HFFc6 (cell line): ENCODE measurements at regions not wholly inside any gene's neighbourhood (a gene's known extent, or its start where the extent isn't known, plus 50 kb on each side); places are given as distances from the start of the nearest gene placed in this dataset.

ENCODE experiments used
- DNase-seq: peaks from one replicate; pipeline ENCODE4 v3.0.0-alpha.2; 2018
- H3K27ac Mint-ChIP-seq: 2 replicates; pipeline ENCODE4 v1.8.0; 2020; ENCODE audit warnings: mild to moderate bottlenecking, mixed read lengths
- H3K27me3 Mint-ChIP-seq: 2 replicates; pipeline ENCODE4 v1.8.0; 2021; ENCODE audit warnings: mild to moderate bottlenecking, moderate library complexity, mixed read lengths; ENCODE audit not compliant: insufficient read depth
- H3K36me3 Mint-ChIP-seq: 2 replicates; pipeline ENCODE4 v1.8.0; 2021; ENCODE audit warnings: low read depth, mixed read lengths
- H3K4me1 Mint-ChIP-seq: 2 replicates; pipeline ENCODE4 v1.8.0; 2020; ENCODE audit warnings: low read depth, mixed read lengths
- H3K4me3 Mint-ChIP-seq: 2 replicates; pipeline ENCODE4 v1.8.0; 2020; ENCODE audit warnings: mild to moderate bottlenecking, moderate library complexity, mixed read lengths
- H3K9me3 Mint-ChIP-seq: 2 replicates; pipeline ENCODE4 v1.8.0; 2020; ENCODE audit warnings: mild to moderate bottlenecking, mixed read lengths
- TF ChIP-seq, protein P1 (sequence below): fragments of 200-600 bp; sonication (generic); IDR thresholded peaks from 2 replicates; pipeline ENCODE4 v1.5.0; 2021; ENCODE audit warnings: antibody characterized with exemption, mild to moderate bottlenecking

DNA sequence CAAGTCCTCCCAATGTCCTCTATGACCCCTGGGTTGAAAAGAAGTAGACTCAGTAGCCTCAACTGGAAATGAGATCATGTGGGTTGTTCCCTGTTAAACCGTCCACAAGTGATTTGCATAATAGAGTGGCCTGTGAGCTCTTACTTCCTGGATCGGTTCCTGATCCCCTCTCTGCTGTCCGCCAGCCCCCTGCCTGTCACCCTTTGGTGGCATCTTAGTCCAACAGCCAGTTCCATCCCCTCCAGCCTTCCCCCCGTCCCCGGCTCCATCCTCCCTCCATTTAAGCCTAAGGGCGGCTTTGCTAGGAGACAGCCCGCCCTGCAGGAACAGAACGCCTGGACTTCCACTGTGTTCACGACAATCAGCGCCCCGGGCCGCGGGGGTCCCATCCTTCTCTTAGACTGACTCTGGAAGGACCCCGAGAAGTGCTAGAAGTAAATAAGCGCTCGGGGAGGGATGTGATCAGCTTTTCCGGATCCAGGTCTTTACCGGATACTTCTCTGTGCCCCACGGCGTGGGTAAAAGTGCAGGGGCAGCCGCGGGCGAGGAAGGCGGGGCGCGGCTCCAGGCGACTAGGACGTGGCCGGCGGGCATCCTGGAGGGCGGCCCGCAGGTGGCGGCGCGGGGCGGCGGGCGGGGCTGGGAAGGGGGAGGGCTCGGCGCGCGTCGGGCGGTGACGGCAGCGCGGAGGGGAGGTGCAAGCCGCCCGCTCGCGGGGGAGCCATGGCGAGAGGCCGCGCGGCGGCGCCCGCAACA, 51.2 kb upstream of the ULK4 start:
- Mint-ChIP-seq H3K27ac (peak overlapping the region; percentile 81), H3K9me3 (no peaks in the 10 kb centered on the region), H3K36me3 (peaks cover 9% of the 10 kb centered on the region), H3K4me1 (peaks cover 57% of the 10 kb centered on the region), H3K4me3 (peak overlapping the region; percentile 86), H3K27me3 (peaks cover 5% of the 10 kb centered on the region)
- DNase-seq, result no peak
- TF ChIP-seq, protein P1, sequence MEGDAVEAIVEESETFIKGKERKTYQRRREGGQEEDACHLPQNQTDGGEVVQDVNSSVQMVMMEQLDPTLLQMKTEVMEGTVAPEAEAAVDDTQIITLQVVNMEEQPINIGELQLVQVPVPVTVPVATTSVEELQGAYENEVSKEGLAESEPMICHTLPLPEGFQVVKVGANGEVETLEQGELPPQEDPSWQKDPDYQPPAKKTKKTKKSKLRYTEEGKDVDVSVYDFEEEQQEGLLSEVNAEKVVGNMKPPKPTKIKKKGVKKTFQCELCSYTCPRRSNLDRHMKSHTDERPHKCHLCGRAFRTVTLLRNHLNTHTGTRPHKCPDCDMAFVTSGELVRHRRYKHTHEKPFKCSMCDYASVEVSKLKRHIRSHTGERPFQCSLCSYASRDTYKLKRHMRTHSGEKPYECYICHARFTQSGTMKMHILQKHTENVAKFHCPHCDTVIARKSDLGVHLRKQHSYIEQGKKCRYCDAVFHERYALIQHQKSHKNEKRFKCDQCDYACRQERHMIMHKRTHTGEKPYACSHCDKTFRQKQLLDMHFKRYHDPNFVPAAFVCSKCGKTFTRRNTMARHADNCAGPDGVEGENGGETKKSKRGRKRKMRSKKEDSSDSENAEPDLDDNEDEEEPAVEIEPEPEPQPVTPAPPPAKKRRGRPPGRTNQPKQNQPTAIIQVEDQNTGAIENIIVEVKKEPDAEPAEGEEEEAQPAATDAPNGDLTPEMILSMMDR, result no peak

DNA sequence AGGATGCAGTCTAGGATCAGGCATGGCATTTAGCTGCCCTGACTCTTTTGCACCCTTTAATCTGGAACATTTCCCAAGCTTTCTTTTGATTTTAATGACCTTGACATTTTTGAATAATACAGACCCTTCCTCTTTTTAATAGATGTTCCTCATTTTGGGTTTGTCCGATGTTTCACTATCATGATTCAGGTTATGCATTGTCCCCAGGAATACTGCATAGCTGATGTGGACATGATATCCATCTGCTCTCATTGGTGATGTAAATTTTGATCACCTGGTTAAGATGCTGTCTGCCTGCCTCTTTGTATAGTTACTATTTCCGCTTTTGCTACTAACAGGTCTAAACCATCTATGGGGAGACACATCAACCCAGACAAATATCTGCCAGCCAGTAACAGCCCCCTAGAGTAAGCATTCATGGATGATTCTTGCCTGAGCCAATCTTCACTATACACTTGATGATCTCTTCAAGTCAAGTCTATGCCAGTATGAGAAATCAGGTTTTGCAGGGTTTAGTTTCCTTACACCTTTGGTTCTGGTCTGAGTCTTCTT, 50.6 kb upstream of the ULK4 start:
- Mint-ChIP-seq H3K9me3 (no peaks in the 10 kb centered on the region), H3K27me3 (peaks cover 5% of the 10 kb centered on the region), H3K36me3 (peaks cover 9% of the 10 kb centered on the region), H3K4me3 (peak overlapping the region; percentile 86), H3K4me1 (peaks cover 50% of the 10 kb centered on the region), H3K27ac (no peak overlapping the region; the same call in 1 of the 2 replicates)
- DNase-seq, result no peak
- TF ChIP-seq, protein P1, result no peak
